ENCODE measurements at regions not wholly inside any gene's neighbourhood (a gene's known extent, or its start where the extent isn't known, plus 50 kb on each side); places are given as distances from the start of the nearest gene placed in this dataset.
A peak's percentile ranks its signal among the peaks of the same experiment; 100 is the strongest.

DNA sequence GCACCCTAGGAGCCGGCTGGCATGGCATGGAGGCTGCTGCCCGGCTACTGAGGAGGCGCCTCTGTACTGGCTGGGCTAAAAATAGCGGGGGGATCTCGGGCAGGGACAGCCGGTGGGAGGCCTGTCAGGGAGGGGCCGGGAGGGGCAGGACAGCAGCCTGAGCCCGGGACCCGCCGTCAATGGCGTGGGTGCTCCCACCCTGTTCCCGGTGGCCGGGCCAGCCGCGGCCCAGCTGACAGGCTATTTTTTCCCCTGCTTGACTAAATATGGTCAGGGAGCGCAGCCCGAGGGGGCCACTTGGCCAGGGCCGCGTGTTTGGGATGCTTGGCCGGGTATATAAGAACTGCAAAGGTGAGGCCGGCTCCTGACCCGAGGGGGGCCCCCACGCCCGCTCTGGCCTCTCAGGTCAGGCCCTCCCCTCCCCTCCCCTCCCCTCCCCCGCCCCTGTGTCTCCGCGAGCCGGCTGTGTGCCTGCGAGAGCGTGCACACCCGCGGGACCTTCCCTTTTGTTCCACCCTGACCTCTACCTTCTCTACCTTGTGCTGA lies 74.4 kb upstream of the GATA5 start:
- no peaks in the 10 kb centered on the region for H3K36me3 ChIP-seq (ENCODE audit: control insufficient read depth in 2 of 2, insufficient read depth in 1 of 2, low read length in 2 of 2)
- ChIA-PET POLR2A (no interaction called here), CTCF (no interaction called here)
- no peaks in the 10 kb centered on the region for H3K4me1 ChIP-seq (ENCODE audit: control insufficient read depth, insufficient read depth, low read length)
- H3K4me3 ChIP-seq (ENCODE audit: low read depth, low read length): no peak overlapping the region
- no peaks in the 10 kb centered on the region for H3K9me3 ChIP-seq (ENCODE audit: control insufficient read depth, insufficient read depth, low read depth, low read length)
- 0 out of 2 replicates have a peak, but pooled peaks have one; percentile 5 for TF ChIP-seq EGR2 (tag by site-specific recombination; IDR thresholded peaks at IDR 0.05; ENCODE audit: low read depth)
- TF ChIP-seq, protein P1, sequence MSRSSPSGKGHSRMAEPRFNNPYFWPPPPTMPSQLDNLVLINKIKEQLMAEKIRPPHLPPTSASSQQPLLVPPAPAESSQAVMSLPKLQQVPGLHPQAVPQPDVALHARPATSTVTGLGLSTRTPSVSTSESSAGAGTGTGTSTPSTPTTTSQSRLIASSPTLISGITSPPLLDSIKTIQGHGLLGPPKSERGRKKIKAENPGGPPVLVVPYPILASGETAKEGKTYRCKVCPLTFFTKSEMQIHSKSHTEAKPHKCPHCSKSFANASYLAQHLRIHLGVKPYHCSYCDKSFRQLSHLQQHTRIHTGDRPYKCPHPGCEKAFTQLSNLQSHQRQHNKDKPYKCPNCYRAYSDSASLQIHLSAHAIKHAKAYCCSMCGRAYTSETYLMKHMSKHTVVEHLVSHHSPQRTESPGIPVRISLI (tag by site-specific recombination; IDR thresholded peaks at IDR 0.05): no peak
- H3K27ac ChIP-seq (ENCODE audit: extremely low read depth, low read depth, low read length): no peak overlapping the region

DNA sequence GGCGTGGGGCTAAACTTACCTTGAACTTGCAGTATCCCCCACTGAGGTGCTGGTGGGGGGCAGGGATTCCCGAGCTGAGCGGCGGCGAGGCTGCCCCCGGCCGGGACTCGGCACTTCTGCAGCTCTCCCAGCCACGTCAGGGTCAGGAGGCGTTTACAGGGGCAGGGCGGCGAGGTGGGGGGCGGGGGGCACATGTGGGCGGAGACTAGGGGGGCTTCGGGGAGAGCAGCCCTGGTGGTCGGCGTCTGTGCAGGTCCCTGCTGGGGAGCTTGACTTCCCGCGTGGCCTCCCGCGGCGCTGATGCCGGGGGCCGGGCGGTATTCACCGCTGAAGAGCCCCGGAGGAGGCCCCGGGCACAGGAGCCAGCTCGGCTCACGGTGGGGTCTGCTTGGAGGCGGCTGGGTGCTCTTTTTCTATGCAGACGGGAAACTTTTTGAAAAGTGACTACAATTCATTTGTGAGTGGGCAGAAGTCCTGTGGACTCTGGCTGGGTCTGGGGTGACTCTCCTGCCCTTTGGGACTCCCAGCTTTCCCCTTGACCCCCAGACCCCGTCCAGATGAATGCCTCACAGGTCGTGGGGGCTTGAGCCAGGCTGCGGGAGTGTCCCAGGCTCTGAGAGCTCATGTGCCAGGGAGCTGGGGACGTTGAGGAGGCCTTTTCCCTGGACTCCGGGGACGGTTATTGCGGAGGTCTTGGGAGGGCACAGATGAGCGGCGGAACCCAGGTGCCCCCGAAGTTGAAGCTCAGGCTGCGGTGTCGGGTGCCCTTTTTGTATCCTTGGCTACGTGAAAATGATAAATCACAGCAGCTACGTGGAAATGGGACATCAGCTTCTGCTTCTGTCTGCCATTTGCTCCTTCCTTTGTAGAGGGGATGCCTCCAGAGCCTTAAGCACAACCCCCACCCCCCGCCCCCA lies 75.9 kb upstream of the GATA5 start:
- TF ChIP-seq GLIS2 (tag by site-specific recombination; IDR thresholded peaks at IDR 0.05) (peak; percentile 57; the same call in 1 of the 2 replicates), ZNF658 (tag by site-specific recombination; IDR thresholded peaks at IDR 0.05) (no peak), ZBTB20 (tag by site-specific recombination; IDR thresholded peaks at IDR 0.05) (peak; percentile 88), GLIS1 (tag by site-specific recombination; IDR thresholded peaks at IDR 0.05) (peak; percentile 99), SP3 (tag by site-specific recombination; IDR thresholded peaks at IDR 0.05) (no peak)
- TF ChIP-seq, protein P2, sequence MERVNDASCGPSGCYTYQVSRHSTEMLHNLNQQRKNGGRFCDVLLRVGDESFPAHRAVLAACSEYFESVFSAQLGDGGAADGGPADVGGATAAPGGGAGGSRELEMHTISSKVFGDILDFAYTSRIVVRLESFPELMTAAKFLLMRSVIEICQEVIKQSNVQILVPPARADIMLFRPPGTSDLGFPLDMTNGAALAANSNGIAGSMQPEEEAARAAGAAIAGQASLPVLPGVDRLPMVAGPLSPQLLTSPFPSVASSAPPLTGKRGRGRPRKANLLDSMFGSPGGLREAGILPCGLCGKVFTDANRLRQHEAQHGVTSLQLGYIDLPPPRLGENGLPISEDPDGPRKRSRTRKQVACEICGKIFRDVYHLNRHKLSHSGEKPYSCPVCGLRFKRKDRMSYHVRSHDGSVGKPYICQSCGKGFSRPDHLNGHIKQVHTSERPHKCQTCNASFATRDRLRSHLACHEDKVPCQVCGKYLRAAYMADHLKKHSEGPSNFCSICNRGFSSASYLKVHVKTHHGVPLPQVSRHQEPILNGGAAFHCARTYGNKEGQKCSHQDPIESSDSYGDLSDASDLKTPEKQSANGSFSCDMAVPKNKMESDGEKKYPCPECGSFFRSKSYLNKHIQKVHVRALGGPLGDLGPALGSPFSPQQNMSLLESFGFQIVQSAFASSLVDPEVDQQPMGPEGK (tag by site-specific recombination; IDR thresholded peaks at IDR 0.05): 0 out of 2 replicates have a peak, but pooled peaks have one; percentile 14
- Histone ChIP-seq H3K4me1 (ENCODE audit: control insufficient read depth, insufficient read depth, low read length) (no peaks in the 10 kb centered on the region), H3K36me3 (ENCODE audit: control insufficient read depth in 2 of 2, insufficient read depth in 1 of 2, low read length in 2 of 2) (no peaks in the 10 kb centered on the region), H3K27ac (ENCODE audit: extremely low read depth, low read depth, low read length) (no peak overlapping the region), H3K9me3 (ENCODE audit: control insufficient read depth, insufficient read depth, low read depth, low read length) (no peaks in the 10 kb centered on the region), H3K4me3 (ENCODE audit: low read depth, low read length) (no peak overlapping the region)
- ChIA-PET POLR2A (no interaction called here), CTCF (interaction anchor here (0.6 to 0.7 kb wide), 4 partner anchors 49 to 171 kb away, joined by 3 to 4 read pairs (median 4); no protein-coding TSS in a partner anchor)

DNA sequence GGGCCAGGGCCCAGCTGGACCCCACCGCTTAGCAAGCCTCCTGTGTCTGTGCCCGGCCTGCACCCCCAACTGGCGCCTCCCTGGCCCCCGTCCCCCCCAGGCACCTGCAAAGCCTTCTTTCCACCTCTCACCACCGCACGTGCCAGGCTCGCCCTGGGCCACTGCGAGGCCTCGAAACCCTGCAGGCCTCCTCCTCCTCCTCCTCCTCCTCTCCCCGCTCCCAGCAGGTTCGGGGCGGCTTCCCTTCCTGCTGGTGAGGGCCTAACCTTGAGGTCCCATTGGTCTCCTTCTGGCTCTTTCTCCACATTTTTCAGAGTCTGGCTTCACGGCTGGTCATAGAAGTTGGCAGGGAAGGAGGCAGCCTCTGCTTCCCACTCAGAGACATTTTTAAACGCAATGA lies 76.8 kb upstream of the GATA5 start:
- Histone ChIP-seq H3K4me1 (ENCODE audit: control insufficient read depth, insufficient read depth, low read length) (no peaks in the 10 kb centered on the region), H3K36me3 (ENCODE audit: control insufficient read depth in 2 of 2, insufficient read depth in 1 of 2, low read length in 2 of 2) (no peaks in the 10 kb centered on the region), H3K9me3 (ENCODE audit: control insufficient read depth, insufficient read depth, low read depth, low read length) (no peaks in the 10 kb centered on the region), H3K4me3 (ENCODE audit: low read depth, low read length) (no peak overlapping the region), H3K27ac (ENCODE audit: extremely low read depth, low read depth, low read length) (no peak overlapping the region)
- TF ChIP-seq GLI2 (tag by site-specific recombination; IDR thresholded peaks at IDR 0.05; ENCODE audit: borderline replicate concordance, low read depth): no peak
- peak; percentile 49; the same call in 1 of the 2 replicates for TF ChIP-seq GLIS2 (tag by site-specific recombination; IDR thresholded peaks at IDR 0.05)
- CTCF ChIA-PET: interaction anchor here (0.6 kb wide), 1 partner anchor 172 kb away, joined by 3 read pairs; no protein-coding TSS in a partner anchor
- POLR2A ChIA-PET: no interaction called here

DNA sequence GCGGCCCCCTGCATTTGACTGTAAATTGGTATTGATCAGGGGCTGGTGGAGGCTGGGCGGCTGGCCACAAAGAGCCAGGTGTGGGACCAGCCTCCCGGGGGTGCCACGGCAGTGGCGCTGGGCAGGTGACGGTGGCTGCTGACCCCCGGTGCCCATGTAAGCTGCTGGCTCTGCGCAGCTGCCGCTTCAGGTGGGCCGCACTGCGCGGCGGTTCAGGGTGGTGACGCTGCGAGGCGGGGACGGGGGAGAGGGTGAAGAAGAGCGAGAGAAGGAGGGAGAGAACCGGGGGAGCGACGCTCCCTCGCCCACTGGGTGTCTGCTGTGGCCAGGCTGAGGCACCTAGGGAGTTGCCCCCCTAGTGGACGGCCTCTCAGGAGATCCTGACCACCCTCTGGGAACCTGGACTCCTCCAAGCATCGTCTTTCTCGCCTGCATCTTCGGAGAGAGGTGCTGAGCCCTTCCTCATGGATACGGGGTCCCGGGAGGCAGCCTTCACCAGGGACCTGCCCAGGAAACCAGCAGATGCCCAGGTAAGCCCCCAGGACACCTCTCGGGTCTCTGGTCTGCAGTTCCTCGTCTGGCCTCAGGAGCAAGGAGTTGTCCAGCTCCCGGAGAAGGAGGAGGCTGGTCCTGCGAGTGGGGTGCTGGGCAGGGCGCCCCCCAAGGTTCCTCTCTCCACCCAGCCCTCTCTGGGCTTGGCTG lies 77.5 kb upstream of the GATA5 start:
- ChIA-PET CTCF (no interaction called here), POLR2A (no interaction called here)
- no peaks in the 10 kb centered on the region for H3K36me3 ChIP-seq (ENCODE audit: control insufficient read depth in 2 of 2, insufficient read depth in 1 of 2, low read length in 2 of 2)
- no peaks in the 10 kb centered on the region for H3K9me3 ChIP-seq (ENCODE audit: control insufficient read depth, insufficient read depth, low read depth, low read length)
- H3K4me3 ChIP-seq (ENCODE audit: low read depth, low read length): no peak overlapping the region
- no peaks in the 10 kb centered on the region for H3K4me1 ChIP-seq (ENCODE audit: control insufficient read depth, insufficient read depth, low read length)
- H3K27ac ChIP-seq (ENCODE audit: extremely low read depth, low read depth, low read length): no peak overlapping the region
- no peak for TF ChIP-seq TCF7L2 (IDR thresholded peaks at IDR 0.05; ENCODE audit: borderline replicate concordance, low read depth, low read length)
- TF ChIP-seq, protein P3, sequence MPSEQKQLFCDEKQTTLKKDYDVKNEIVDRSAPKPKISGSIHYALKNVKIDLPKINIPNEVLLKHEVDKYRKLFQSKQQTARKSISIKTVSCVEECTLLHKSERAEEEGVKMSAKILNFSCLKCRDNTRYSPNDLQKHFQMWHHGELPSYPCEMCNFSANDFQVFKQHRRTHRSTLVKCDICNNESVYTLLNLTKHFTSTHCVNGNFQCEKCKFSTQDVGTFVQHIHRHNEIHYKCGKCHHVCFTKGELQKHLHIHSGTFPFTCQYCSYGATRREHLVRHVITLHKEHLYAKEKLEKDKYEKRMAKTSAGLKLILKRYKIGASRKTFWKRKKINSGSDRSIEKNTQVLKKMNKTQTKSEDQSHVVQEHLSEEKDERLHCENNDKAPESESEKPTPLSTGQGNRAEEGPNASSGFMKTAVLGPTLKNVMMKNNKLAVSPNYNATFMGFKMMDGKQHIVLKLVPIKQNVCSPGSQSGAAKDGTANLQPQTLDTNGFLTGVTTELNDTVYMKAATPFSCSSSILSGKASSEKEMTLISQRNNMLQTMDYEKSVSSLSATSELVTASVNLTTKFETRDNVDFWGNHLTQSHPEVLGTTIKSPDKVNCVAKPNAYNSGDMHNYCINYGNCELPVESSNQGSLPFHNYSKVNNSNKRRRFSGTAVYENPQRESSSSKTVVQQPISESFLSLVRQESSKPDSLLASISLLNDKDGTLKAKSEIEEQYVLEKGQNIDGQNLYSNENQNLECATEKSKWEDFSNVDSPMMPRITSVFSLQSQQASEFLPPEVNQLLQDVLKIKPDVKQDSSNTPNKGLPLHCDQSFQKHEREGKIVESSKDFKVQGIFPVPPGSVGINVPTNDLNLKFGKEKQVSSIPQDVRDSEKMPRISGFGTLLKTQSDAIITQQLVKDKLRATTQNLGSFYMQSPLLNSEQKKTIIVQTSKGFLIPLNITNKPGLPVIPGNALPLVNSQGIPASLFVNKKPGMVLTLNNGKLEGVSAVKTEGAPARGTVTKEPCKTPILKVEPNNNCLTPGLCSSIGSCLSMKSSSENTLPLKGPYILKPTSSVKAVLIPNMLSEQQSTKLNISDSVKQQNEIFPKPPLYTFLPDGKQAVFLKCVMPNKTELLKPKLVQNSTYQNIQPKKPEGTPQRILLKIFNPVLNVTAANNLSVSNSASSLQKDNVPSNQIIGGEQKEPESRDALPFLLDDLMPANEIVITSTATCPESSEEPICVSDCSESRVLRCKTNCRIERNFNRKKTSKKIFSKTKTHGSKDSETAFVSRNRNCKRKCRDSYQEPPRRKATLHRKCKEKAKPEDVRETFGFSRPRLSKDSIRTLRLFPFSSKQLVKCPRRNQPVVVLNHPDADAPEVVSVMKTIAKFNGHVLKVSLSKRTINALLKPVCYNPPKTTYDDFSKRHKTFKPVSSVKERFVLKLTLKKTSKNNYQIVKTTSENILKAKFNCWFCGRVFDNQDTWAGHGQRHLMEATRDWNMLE (tag by site-specific recombination; conservative IDR thresholded peaks at IDR 0.05; ENCODE audit: low read depth): no peak
- TF ChIP-seq, protein P1 (tag by site-specific recombination; IDR thresholded peaks at IDR 0.05): no peak
- no peak for TF ChIP-seq KLF7 (tag by site-specific recombination; IDR thresholded peaks at IDR 0.05; ENCODE audit: borderline replicate concordance)
- TF ChIP-seq ZNF416 (tag by site-specific recombination; IDR thresholded peaks at IDR 0.05): no peak
- no peak for TF ChIP-seq SP2 (tag by site-specific recombination; IDR thresholded peaks at IDR 0.05)

Measured in HEK293 (cell line).